Activated T-helper 1 cell treated with anti-CD3 and anti-CD28 coated beads, Interleukin-2, amount 50 U/mL, for 16 hours (primary cell): ENCODE measurements at regions not wholly inside any gene's neighbourhood (a gene's known extent, or its start where the extent isn't known, plus 50 kb on each side); places are given as distances from the start of the nearest gene placed in this dataset.
"Not testable (repeated sequence)": the region's sequence is repeated elsewhere in the genome, so short reads cannot be mapped to it uniquely, and the experiment has no call there.

Experiments used
- DNase-seq, 2 donors: peaks; one replicate each; pipeline ENCODE4 v3.0.0-alpha.2; 2020; ENCODE audit warnings: low read depth in 1 of 2, low spot score in 1 of 2

DNA sequence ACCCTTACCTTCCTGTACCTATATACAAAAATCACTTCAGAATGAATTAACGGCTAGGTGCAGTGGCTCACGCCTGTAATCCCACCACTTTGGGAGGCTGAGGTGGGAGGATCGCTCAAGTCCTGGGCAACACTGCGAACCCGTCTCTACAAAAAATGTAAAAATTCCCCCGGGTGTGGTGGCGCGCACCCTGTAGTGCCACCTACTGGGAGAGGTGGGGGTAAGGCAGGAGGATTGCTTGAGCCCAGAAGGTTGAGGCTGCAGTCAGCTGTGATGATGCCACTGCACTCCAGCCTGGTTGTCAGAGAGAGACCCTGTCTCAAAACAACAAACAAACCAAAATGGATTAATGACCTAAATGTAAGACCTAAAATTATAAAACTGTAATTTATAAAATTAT, 307.6 kb downstream of the SPATA31A1 start:
- DNase-seq: not testable (repeated sequence)

DNA sequence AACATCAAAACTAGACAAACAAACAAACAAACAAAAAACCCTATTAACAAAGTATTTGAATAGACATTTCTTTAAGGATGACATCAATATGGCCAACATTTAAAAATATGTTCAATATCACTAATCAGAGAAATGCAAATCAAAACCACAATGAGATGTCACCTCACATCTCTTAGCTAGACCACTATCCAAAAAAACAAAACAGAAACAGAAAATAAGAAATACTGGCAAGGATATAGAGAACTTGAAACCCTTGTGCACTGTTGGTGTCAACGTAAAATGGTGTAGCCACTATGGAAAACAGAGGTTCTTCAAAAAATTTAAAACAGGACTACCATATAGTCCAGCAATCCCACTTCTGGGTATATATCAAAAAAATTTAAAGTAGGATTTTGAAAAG, 308.2 kb downstream of the SPATA31A1 start:
- not testable (repeated sequence) for DNase-seq

DNA sequence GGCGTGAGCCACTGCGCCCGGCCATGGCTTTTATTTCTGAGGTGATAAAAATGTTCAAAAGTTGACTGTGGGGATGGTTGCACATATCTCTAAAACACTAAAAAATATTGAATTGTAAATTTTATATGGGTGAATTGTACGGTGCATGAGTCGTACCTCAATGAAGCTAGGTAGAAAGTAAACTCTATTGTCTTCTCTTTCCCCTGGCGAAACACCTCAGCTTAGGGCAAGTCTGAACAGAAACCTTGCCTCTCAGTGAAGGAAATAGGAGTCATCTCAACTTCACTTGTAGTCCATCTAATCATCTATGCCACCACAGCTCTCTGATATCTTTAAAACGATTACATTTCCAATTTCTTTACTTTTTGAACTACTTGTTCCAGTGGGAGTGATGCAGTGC, 309.6 kb downstream of the SPATA31A1 start:
- DNase-seq: not testable (repeated sequence)

DNA sequence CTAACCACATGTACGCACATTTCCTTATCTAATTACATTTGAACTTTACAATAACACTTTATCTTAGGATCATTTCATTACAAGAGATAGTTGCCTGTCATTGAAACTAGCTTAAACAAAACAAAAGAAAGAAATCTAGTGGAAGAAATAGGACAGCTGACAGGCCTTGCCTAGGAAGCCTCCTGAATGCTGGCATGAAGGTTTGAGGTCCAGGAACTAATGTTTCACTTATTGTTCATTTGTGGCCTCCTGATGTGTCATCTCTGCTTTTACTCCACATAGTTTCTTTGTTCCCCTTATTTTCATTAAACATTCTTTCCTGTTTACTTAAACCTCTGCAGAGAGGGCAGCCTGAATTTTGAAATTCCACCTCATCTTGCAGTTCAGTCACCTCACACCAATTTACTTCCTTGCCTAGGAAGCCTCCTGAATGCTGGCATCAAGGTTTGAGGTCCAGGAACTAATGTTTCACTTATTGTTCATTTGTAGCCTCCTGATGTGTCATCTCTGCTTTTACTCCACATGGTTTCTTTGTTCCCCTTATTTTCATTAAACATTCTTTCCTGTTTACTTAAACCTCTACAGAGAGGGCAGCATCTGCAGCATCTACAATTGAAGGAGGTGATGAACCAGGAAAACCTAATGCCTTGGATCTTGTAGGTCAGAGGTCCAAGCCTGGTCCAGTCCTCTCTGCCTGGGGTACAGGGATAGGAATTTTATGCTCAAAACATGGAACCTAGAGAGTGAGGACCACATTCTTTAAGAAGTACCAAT, 319.2 kb downstream of the SPATA31A1 start:
- DNase-seq: not testable (repeated sequence)

DNA sequence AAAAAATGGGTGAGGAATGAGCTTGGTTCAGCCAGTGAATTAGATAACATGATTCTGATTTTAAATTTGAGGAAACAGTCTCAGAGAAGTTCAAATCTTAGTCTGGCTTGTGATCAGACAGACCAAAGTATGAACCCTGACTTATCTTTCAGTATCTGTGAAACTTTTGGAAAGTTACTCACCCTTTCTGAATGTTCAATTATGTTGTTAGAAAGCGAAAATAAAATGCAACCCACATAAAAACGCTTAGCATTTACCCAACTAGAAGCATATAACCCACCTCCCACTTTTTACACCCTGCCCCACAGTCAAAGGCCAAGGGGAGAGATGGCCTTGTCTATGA, 319.7 kb downstream of the SPATA31A1 start:
- not testable (repeated sequence) for DNase-seq

DNA sequence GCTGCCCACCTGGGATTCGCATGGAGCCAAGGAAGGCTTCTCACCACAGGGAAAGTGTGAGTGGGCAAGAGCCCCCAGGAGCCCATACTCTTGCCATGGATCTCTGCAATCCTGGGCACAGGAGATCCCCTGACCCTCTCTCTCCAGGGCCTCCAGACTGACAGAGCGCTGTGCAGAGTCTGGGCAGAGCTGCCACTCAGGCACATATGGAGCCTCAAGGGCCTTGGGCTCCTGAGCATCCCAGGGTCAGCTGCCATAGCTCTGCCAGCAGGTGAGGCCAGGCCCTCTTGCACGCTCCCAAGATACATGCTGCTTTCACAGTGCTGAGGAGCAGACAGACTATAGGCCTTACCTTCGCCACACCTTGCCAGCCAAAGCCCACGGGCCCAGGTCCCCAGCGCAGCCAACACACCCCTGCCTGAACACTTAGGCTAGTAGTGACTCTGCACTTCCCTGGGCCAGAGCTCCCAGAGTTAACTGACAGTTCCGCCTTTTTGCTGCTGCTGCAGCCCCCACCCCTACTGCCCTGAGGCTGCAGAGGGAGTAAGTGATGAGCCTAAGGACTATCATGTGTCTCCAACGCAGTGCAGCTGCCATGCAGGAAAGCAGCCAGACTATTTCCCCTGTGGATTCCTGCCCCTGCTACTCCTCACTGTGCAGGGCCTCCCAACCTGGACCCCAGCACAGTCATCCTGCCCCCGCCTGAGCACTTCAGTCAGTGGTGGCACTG, 323.2 kb downstream of the SPATA31A1 start:
- not testable (repeated sequence) for DNase-seq

DNA sequence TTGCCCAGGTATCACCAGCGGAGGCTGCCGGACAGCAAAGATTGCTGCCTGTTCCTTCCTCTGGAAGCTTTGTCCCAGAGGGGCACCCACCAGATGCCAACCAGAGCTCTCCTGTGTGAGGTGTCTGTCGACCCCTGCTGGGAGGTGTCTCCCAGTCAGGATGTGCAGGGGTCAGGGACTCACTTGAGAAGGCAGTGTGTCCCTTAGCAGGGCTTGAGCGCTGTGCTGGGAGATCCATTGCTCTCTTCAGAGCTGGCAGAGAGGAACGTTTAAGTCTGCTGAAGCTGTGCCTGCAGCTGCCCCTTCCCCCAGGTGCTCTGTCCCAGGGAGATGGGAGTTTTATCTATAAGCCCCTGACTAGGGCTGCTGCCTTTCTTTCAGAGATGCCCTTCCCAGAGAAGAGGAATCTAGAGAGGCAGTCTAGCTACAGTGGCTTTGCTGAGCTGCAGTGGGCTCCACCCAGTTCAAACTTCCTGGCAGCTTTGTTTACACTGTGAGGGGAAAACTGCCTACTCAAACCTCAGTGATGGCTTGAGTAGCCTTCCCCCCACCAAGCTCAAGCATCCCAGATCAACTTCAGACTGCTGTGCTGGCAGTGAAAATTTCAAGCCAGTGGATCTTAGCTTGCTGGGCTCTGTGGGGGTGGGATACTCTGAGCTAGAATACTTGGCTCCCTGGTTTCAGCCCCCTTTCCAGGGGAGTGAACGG, 325.4 kb downstream of the SPATA31A1 start:
- not testable (repeated sequence) for DNase-seq

DNA sequence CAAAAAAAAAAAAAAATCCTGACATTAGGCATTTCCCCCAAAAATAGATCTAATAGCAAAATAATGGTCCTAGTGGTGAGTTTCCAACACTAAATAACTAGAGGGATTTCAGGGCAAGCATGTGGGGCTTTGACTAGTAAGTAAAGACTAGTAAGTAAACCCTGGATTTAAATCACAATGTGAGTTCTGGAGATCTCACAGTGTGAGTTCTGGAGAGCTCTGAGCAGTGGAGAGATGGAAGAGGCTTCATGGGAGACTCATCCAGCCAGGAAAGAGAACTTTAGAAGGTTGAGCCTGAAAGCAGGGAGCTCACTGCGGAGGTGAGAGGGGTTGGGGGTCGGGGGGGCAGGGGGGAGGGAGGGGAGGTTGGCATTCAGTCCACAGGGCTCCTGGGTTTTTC, 373.4 kb downstream of the SPATA31A1 start:
- DNase-seq: not testable (repeated sequence)

DNA sequence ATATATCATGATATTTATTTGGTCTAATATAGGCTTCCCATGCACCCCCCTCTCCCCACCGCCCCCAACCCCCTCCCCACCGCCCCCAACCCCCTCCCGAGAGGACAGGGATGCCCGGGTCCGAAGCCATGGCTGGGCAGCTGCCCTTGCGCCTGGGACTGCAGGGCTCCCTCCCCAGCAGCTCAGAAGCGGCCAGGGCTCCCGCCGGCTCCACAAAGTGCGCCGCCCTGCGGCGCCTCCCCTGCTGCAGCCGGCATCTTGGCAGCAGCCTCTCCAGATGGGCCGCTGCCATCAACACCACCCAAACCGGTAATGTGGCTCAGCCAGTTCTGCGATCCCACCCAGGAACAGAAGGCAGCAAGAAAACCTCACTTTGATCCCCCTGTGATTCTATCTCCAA, 389.4 kb downstream of the SPATA31A1 start:
- not testable (repeated sequence) for DNase-seq

DNA sequence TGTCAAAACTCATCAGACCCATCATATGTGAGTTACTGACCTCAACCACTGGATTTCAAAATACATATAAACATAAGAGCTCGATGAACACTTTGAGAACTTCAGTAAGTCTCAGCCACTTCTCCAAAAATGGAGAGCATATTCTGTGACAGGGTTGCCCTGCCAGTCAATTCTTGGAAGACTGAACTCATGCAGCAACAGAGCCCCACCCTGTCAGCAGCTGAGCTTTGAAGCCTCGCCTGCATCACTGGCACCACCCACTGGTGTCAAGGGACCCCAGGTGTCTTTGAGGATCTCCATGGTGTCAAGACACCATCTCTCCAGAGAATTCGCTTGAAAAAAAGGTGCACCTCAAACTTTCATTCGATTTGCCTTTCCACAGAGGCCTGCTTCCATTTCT, 420.1 kb downstream of the SPATA31A1 start:
- not testable (repeated sequence) for DNase-seq

DNA sequence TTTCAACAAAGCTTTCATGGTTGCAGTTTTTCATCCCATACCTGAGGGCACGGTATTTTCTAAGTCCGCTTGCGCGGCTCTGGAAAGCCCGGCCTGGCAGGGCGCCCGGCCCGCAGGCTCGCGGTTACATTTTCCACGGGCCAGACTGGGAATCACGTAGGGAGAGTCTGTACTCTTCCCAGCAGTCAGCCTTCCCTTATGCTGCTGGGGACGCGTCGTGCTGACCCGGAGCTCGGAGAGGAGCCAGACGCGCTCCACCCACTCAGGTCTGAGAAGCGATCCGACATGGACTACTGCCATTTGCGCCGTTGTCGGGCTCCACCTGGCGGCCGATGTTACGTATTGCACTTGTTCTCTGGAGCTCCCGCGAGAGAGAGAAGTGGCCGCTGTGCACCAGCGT, 435.9 kb downstream of the SPATA31A1 start:
- not testable (repeated sequence) for DNase-seq

DNA sequence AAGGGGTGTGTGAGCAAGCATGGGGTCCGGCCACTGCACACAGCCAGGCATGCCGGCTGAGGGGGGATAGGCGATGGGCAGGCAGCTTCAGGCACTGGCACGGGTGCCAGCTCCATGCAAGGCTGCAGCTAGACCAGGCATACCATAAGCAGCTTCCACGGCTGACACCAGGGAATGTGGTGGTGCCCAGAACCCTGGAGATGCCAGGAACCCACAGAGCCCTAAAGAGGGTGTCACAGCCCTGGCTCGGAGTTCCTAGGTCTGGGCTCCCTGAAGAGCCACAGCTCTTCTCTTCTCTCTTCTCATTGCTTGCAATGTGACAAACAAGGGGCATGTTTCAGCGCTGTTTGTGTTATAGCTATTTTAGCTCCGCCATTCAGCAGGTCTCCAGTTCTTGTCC, 442.5 kb downstream of the SPATA31A1 start:
- DNase-seq: not testable (repeated sequence)

DNA sequence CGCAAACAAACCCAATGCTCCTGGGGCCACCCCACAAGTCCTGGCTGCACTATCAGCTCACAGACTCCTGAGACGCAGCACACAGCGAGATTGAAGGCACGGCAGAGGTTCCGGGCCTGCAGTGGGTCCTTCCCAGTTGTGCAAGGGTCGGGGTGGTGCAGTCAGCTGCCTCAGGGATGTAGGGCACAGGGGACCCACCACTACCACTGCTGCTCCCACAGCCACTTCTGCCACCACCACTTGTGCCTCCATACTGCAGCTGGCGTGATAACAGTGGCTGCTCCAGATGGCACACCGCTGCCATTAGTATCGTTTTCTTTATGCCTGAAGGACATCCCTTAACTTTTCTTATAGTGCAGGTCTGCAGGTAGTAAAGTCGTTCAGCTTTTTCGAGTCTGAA, 443.8 kb downstream of the SPATA31A1 start:
- not testable (repeated sequence) for DNase-seq

DNA sequence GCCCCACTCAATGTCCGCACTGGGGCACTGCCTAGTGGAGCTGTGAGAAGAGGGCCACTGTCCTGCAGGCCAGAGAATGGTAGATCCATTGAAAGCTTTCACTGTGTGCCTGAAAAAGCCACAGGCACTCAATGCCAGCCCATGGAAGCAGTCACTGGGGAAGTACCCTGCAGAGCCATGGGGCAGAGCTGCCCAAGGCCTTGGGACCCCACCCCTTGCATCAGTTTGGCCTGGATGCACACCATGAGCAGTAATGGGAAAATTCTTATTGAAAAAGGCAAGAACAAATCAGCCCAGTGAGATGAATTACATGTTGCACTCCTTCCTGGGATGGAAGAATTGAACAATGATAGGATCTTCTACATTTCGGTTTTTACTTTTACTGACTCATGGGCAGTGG, 447.1 kb downstream of the SPATA31A1 start:
- DNase-seq: not testable (repeated sequence)

DNA sequence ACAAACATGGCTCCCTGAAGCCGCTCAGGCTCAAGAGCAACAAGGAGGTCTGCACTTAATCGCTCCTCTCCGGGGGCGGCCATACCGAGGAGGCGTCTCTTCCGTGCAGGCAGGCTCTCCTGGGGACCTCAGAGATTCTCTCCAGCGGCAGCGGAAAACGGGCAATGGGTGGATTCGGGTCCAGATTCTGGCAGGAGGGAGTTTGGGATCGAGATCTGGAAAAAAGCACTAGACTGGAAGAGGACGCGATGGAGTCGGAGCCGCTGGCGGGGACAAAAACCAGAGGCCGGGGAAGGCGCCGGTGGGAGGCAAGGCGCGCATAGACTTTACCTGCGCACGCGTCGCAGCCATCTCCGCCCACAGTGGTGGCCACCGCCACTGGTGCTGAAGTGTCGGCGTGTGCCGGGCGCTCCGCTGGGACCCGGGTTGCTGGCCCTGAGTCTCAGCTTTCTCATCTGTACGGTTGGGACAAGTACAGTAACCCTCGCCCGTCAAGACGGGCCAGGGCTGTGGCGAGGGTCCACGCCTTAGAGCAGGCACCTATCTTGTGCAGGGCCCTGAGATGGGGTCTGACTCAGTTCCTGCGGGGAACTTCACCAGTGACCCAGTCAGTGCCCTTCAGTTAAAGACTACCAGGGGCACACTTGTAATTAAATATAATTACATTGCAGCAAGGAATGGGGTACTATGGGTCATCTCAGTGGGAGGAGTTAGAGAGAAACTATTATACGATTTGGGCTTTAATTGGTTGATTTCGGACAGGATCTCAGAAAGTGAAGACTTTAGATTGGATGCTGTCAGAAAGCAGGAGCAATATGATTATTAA, 454.1 kb downstream of the SPATA31A1 start:
- DNase-seq: peak; percentile 19 to 30

DNA sequence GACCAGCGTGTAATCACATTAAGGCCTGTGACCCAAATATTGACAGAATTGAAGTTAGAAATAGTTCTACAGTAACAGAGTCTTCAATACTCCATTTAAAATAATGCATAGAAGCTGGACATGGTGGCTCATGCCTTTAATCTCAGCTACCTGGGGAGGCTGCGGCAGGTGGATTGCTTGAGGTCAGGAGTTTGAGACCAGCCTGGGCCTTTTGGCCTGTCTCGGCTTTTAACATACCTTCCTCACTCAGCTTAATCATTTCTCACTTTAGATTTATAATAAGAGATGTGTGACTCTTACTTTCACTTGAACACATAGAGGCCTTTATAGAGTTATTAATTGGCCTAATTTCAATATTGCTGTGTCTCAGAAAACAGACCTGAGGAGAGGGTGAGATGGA, 454.9 kb downstream of the SPATA31A1 start:
- DNase-seq: not testable (repeated sequence)

DNA sequence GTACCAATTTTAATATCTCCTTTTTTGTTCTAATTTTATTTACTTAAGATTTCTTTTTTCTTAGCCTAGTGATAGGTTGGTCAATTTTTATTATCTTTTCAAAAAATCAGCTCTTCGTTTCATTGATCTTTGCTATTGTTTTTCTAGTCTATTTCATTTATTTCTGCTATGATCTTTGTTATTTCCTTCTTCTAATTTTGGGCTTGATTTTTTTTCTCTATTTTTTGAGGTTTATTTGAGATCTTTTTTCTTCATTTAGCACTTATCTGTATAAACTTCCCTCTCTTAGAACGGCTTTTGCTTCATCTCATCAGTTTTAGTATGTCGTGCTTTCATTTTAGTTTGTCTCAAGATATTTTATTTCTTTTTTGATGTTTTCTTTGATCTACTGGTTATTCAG, 456.1 kb downstream of the SPATA31A1 start:
- DNase-seq: not testable (repeated sequence)

DNA sequence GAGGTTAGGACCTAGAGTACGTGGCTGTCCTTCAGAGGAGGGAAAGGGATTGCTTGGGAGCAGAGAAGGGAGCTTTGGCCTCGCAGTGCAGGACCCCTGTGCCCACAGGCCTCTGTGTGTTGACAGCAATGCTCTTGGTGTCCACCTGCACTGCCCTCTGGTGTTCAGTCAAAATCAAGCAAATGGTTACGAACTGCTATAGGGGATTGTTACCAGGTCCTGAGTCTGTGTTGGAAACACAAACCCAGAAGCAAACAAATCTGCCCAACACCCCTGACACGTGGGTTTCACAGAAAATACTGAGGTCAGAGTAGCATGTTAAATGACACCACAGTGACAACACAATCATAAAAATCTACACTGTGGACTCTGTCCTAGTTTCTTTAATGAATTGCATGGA, 473.0 kb downstream of the SPATA31A1 start:
- not testable (repeated sequence) for DNase-seq
